ENCODE measurements at regions not wholly inside any gene's neighbourhood (a gene's known extent, or its start where the extent isn't known, plus 50 kb on each side); places are given as distances from the start of the nearest gene placed in this dataset.

DNA sequence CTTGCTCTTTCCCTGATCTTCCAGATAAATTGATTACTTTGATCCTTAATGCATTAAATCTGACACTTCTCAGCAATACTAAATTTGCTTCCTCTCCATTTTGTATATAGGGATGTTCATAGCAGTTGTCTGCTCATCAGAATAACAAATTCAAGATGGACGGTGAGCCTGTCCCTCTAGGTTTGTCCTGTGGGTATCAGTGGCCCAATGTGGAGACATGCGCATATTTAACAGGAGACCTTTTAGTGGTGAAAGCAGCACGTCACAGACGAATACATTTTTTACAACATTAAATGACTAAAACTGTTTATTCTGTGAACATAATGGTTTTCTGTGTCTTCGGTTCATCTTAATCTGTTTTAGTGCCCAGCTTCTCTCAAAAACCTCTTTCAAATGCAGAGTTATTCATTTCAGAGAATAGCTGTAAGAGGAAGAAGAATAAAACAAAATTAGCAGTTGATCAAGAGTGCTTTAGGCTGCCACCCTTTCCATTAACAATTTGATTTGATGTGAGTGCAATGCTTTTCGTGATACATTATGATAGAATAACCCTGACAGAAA is 1970.4 kb upstream of the WWC1 start:
- DNase-seq (ENCODE audit: low read depth): no peak

DNA sequence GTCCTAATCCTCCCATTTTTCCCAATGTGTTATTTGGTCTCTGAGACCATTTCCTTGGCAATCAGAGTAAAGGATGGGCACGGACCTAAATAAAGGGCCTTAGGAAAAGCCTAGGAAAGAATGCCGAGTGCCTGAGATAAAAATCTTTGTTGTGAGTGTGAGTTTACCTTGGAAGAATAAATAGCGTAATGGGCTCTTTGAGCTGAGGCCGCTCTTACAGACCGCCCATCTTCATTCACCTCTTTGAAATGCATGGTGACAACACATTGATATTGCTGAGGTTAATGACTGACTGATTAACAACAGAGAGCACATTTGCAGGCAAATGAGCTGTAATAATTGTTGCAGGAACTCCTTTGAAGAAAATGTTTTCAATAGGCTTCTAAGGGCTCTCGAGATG is 1967.1 kb upstream of the WWC1 start:
- no peak for DNase-seq (ENCODE audit: low read depth)

DNA sequence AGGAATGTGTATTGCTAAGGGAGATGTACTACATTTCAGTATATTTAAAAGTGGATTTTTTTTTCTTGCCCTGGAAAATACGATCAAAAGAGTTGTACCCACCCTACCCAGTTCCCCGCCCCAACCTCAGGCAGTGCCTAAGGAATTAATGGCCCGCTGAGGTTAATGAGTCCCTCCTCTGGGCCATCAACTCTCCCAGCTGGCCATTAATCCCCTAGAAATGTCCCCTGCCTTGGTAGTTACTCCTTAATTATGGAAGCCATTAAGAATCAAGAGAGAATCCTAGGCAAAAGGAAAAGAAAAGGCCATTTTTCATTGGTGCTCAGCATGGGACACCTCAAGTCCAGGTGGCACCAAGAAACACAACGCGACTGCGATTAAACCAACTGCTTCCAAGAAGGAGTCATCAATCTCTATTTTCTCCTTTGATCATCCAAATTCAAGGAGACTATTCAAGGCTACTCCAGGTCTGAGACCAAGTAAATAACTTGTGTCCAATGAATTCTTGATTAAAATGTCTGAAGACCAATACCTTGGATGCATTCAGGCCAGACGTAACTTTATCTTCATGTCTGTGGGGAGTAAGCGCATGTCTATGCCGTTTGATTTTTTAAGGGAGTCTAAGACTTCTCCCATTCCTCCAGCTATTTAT is 1962.2 kb upstream of the WWC1 start:
- no peak for DNase-seq (ENCODE audit: low read depth)

DNA sequence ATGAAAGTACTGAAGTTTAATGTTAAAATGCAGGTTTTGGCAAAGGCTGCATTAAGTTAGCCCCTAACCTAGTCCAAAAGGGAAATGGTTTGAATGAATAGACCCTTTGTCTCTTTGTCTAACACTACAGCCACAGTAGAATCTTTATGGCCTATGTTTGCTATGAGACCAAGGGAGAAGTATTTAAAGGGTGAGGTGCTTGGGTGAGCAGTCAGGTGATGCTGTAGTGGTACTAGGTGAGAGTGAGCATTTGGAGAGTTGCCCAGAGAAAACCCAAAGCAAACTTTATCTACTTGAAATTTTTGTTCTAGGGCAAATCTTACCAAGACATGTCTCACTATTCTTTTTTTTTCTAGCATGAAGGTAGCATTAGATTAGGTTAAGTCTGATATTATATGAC is 1961.4 kb upstream of the WWC1 start:
- DNase-seq (ENCODE audit: low read depth): no peak

DNA sequence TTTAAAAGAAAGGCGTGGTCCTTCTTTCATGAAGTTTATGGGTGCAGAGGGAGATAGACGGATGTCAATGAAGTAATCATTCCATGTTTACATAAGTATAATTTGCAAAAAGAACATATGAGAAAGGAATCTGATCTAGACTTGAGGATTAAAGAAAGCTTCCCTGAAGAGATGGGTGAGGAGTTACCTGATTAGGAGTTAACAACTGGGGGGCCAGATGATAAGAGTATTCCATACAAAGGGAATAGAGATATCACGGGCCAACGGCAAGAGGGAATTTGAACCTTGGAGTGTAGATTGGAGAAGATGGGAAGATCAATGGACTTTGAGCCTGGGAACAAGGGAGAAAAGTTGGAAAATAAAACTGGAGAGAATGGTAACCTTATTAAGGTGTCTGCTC is 1959.9 kb upstream of the WWC1 start:
- DNase-seq (ENCODE audit: low read depth): no peak

DNA sequence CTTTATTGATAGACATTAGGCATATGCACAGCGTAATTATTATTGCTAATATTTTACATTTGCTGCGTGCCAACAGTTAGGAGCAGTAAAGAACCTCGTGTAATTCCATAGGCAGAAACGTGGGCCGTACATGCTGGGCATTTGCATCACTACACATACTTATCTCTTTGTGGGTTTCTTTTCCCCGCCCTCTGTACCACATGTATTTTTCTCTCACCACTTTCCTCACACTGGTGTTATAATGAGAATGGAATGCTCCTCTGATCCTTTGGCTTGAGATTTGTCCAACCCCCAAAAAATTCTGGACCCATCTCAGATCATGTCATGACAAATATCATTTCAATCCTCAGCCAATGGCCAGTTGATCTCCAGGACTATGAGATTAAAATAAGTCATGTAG is 1952.6 kb upstream of the WWC1 start:
- no peak for DNase-seq (ENCODE audit: low read depth)

DNA sequence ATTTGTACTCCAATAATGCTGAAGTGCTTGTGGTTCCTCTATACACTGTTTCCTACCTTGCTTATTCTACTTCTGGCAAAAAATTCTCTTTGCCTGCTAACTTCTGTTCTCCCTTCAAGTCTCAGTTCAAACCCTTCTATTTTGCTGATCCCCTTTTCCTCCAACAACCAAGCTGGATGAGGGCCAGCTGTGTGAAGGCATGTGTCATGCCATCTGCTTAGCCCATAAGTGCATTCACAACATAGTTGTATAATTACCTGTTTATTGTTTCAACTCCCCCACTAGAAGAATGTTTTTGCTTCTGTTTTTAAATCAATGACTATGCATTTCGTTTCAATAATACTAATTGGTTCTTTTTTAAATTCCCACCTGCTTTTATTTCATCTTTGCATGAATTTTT is 1951.4 kb upstream of the WWC1 start:
- DNase-seq (ENCODE audit: low read depth): no peak

DNA sequence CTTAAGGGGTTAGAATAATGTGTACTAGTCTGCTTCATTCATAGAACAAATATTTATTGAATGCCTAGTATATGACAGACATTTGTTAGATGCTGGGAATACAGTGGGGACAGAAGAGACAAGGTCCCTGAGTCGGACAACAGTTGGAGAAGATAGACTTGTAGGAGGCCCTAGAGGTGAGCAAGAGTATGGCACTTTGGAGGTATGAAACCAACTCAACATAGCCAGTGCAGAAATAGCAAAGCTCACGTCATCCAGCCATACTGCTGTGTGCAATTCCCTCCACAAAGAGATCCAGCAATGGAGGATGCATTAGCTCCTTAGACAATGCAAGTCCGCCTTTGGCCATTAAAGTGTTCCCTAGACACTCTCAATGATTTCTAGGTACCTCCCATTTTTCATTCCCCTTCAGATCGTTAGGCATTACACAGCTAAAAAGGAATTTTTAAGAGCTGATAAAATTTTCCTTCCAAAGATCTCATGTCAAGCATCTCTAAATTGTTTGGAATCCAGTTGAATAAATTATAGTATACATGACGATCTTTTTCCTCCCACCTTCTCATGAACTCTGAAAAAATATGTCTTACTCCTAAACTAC is 1949.6 kb upstream of the WWC1 start:
- no peak for DNase-seq (ENCODE audit: low read depth)

DNA sequence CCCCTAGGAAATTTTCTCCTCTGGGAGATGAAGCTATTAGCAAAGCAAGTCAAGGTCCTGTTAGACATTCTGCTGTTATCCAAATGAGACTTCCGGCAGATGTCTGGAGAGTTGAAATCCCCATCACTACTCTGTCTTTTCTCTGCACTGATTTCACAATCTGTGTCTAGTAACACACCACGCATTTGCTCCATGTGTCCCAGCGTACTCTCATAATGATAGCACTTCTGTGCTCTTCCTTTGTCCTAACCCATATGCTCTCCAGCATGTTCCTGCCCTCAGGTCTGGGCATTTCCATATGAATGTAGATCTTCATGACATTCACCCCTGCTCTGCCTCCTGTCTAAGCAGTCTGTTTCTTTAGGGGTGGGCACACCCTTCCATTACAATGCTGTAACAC is 1949.0 kb upstream of the WWC1 start:
- no peak for DNase-seq (ENCODE audit: low read depth)

DNA sequence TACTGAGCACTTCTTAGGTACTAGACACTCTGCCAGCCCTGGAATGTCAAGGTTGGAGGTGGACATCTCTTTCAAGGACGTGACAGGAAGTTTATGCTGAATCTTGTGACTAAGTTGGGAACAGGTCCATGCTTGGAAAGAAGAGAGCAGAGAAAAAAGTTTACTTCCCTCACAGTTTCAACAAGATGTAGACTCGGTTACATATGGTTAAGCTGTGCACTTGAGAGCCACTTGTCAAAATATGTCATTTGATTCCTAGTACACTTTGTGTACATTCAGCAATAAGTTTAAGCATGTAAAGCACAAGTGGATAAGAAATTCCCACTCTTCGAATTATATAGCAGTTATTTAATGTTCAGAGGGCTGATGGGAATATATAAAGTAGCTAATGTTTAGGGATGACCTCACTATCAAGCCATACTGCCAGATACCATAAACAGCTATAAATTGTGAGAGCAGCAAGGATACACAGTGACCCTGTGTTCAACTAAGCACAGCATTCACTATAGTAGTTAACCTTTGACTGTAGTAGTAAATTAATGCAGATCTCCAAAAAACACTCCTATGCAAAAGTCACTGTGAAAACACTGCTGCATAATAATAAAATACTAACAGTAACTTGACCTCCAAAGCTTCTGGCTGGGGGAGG is 1944.6 kb upstream of the WWC1 start:
- DNase-seq (ENCODE audit: low read depth): no peak

DNA sequence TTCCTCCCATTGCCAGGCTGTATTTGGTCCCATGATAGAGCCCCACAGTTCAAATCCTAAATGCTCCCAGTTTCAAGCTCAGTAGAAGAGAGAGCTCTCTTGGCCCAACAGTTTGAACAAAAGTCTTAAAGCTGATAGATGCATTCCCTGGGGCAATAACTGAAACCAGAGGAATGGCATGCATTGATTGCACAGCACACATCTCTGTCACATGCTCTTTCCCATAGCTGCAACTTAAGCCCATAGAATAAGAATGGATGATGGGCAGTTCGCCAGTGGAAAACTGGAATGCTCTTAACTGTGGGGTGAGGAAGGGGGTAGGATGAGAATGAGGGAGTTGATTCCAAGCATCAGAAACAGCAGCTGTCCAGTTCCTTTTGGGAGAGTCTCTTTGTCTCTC is 1942.4 kb upstream of the WWC1 start:
- DNase-seq (ENCODE audit: low read depth): no peak

DNA sequence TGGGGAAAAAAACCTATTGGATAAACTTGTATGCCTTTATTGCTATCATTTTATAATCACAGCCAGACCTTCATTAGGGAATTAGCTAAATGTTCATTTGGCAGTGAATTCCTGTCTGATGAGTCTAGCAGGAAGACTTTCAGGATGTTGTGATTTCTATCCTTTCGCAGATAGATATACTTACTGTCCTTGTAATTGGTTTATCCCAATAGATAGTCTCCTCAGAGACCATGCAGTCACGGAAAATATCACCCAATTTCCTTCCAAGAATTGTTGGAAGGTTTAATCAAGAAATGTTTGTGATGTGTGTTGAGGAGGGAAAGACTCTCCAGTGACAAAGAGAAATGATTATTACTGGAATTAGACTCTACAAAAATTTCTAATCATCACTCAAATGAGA is 1937.9 kb upstream of the WWC1 start:
- no peak for DNase-seq (ENCODE audit: low read depth)

DNA sequence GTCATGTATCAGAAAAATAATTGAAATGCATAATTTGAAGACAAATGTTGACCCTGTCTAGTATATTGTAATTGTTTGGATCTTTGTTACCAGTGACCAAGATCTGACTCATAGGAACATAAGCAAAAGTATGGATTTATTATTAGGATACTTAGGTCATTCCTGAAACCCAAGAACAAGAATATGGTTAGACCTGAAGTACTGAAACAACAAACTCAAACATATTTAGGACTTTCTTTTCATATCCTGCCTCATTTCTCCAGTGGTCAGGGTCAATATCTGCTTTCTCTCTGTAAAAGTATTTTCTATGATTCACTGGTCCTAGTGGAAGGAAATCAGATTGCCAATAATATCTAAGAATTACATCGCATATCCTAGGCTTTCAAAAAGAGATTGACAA is 1937.1 kb upstream of the WWC1 start:
- no peak for DNase-seq (ENCODE audit: low read depth)

DNA sequence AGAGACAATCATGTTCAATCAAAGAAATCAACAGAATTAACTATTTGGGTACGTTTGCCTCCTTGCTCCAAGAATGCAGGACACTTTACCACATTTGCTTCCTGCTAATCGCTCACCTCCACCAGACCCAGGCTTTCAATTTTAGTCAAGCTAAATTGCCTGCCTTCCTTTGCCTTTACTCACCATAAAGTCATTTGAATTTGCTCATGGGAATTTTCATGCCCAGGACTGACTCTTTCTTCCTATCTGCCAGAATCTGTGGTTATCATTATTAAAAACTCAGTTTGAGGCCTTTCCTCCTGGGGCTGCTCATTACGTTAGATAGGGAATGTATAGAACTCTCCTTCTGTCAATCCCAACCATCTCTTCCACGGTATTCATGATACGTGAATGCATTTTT is 1935.3 kb upstream of the WWC1 start:
- DNase-seq (ENCODE audit: low read depth): no peak

DNA sequence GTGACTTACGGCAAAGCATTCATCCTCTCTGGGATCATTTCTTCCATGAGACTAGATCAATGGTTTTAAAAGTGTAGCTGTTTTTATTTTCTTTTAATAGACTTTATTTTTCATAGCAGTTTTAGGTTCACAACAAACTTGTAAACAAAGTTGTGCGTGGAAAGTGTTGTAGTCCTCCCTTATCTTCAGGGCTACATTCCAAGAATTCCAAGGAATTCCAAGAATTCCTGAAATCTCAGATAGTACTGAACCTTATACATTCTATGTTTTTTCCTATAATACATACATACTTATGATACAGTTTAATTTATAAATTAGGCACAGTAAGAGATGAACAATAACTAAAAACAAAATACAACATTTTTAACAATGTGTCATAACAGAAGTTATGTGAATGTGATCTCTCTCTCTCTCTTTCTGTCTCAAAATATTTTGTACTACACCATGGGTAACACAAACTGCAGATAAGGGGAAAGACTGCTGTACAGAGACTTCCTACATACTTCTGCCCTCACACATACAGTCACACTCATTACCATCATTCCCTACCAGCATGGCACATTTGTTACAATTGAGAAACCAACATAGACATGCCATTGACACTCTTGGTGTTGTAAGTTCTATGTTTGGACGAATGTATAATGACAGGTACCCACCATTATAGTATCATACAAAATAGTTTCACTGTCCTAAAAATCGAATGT is 1933.2 kb upstream of the WWC1 start:
- DNase-seq (ENCODE audit: low read depth): no peak

DNA sequence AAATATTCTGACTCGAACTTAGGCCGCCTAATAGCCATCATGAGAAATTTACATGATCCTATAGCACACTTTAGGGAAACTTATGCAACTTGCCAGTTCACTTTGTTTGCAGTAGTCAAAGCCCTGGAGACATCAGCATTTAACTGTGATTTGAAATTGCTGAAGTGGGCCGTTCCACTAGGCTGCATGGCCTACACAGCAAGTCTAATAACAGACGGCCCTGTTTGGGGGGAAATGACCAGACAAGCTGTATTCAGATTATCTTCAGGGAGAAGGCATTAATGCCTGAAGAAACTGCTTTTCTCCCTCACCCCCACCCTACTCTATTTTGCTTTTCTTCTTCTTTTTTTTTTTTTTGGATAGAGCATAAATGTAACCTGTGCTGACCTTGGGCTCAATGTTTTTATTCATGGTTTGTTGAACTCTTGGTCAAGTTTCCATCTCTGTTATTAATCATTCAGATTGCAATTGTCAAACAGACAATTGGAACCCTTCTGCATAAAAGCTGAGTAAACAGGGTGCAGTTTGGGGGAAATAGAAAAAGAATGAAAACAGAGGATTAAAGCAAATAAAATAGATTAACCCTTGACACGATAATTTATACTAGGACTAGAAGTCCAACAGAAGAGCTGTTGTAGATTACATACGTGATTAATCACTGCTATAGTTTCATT is 1928.2 kb upstream of the WWC1 start:
- DNase-seq (ENCODE audit: low read depth): no peak

DNA sequence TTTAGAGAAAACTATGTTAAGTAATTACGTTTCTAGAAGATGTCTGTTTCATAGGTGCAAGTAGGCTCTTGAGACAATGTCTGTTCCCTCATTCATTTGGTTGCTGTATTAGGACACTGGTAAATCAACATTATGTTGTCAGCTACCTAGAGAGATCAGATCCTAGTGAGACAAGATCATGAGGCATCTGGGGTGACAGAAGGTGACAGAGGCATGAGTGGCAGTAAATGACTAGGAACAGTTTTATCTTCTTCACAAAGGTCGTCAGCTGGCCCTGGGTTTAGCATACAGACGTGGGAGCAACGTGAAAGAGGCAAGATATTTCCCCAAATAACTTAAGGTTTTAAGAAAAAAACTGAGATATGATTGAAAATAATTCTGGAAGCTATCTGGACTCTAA is 1926.3 kb upstream of the WWC1 start:
- DNase-seq (ENCODE audit: low read depth): no peak

DNA sequence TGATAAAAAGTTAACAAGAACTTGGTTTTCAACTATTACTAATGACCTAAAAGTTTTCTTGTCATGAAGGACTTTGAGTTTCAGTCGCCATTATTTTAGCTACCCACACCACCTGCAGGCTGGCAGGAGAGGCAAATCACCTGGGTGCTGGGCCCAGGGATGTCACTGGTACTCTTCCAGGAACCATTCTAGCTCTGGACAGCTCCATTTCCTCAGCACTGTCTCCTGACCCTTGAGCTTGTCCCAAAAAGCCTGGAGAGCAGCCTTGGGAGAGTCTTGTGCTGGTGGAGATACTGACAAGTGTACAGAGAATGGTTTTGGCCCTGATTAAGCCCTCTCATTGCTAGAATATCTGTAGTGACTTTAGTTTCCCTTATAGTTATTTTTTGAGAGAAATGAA is 1924.1 kb upstream of the WWC1 start:
- DNase-seq (ENCODE audit: low read depth): no peak

DNA sequence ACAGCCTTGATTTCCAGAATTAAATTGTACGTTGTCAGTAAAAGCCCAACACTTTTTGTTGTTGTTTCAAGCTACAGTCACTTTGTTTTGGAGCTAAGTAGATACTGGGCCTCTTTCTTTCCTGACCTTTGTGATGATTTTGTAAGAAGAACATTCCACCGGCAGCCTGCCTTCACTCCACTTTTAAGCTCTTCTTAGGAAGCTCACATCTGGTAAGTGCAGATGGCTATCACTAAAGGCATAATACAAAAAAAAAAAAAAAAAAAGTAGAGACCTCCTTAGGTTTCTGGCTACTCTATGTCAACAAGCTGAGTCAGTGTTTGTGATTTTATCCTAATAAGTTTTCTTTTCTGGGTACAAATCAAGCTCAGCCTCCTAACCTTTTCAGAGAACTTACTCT is 1922.1 kb upstream of the WWC1 start:
- DNase-seq (ENCODE audit: low read depth): no peak

DNA sequence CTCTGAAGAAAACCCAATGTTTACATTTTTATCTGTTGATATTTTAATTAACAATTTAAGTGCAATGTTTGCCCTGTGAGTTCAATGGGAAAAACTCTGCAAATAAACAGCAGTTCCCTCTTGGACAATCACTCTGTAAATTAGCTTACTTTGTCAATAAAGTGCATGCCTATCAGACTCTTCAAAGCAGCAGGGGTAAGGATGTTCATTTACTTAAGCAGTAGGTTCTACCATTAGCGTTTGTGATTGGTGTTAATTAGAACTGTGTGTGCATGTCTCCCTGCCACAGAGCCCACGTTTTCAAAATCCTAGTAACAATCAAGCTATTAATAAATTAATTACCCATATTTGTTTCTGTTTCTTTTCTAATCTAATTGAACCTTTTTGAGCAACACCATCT is 1921.6 kb upstream of the WWC1 start:
- no peak for DNase-seq (ENCODE audit: low read depth)

DNA sequence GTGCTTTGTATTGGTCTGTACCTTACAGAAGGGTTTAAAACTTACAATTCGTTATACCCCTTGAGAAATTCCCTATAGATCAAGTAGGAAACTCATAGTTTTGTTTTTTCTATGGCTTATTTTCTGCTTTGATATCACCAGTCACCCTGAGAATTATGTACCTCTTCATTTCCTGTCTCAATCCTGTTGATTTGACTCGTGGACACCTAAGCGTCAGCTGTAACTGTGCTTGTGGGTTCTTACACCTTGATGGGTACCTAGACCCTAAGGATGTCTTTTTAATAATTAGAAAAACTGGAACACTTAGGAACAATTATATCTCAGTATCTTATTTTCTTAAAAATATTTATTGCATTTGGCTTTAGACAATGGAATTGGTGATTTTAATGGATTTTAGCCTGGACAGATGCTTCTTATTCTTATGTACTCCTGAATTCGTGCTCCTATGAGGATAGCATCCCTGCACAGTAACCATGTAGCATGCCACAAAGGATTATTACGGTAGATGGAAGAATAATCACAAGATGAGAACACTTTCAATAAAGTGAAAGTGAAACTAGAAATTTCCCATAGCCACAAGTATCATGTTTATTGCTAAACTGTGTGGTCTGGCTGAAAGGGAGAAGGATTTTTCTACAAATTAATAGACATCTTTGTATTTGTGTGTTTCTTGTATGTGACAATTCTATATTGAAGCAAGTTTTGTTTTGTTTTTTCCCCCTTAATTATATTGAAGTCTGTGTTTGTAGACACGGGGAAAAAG is 1920.3 kb upstream of the WWC1 start:
- DNase-seq (ENCODE audit: low read depth): no peak

DNA sequence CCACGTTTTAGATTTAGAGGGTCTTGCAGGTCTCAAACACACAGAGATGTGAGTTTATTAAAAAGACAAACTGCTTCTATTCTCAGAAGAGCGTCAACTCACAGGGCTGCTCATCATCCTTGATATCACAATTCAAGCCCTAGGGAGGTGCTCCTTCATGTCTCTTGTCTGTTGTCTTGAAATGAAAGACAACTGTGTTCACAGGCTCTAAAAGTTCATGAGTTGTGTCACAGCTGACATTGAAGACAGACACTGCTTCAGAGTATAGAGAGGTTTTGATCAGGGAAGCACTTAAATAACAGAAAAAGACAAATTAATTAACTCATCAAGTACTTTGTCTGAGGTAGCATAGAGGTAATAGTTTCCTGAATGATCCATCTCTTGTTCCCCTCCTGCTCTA is 1917.6 kb upstream of the WWC1 start:
- DNase-seq (ENCODE audit: low read depth): no peak

All from stimulated activated CD8-positive, alpha-beta memory T cell treated with anti-CD3 and anti-CD28 coated beads, Interleukin-15, amount 100 ng/mL, for 1 hour (primary cell).